ENCODE measurements at regions not wholly inside any gene's neighbourhood (a gene's known extent, or its start where the extent isn't known, plus 50 kb on each side); places are given as distances from the start of the nearest gene placed in this dataset.

DNA sequence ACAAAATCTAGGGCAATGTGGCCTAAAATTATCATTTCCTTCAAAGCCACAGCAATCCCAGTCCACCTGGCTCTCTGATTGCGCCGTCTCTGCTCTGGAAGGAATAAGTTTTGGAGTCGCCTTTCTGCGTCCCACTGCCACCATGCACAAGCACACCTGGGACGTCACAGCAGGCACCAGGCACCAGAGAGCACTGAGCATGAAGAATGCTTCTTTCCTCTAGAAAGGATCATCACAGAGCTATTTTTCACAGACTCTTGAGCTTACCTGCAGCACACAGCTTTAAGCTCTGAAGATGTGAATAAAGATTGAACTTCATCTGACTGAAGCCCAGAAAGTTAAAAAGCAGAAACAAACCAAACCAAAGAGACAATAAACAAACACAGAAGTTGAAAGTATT is 170.0 kb upstream of the PPARGC1A start:
- Mint-ChIP-seq H3K27me3 (peaks cover 2% of the 10 kb centered on the region), H3K27ac (no peak overlapping the region), H3K4me1 (no peaks in the 10 kb centered on the region), H3K4me3 (no peak overlapping the region), H3K9me3 (peaks cover 6% of the 10 kb centered on the region), H3K36me3 (ENCODE audit: low read depth) (no peaks in the 10 kb centered on the region)
- POLR2A ChIA-PET = no interaction called here
- DNase-seq = no peak
- CTCF ChIA-PET = no interaction called here

DNA sequence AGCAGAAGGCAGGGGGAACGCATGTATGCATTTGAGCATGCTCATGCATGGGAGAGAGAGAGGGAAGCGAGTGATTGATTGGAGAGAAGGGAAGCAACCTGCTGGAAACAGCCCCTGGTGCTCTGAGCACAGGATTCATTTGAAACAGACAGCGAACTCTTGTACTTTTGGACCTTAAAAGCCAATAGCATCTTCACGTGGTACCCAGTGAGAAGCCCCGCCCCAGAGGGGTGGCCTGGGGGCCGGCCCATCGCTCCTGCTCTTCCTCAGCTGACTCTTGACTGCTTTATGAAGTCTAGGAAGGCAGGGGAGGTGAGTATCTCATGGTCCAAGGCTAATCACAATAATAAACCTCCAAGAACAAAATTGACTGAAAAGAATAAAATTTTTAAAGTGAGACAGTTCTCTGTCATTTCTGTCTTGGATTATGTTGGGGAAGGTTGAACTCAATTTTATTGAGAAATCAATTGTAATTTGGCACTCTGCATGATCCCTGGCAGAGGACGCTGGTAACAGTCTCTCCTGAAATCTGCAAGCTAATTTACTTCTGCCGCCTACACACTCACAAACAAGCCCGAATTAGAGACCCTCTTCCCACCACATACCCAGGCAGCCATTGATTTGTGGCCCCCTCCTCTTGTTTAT is 168.2 kb upstream of the PPARGC1A start:
- Mint-ChIP-seq H3K4me3 (no peak overlapping the region), H3K27ac (no peak overlapping the region), H3K36me3 (ENCODE audit: low read depth) (no peaks in the 10 kb centered on the region), H3K9me3 (peaks cover 2% of the 10 kb centered on the region), H3K4me1 (no peaks in the 10 kb centered on the region), H3K27me3 (peaks cover 2% of the 10 kb centered on the region)
- ChIA-PET POLR2A (no interaction called here), CTCF (no interaction called here)
- DNase-seq = no peak

DNA sequence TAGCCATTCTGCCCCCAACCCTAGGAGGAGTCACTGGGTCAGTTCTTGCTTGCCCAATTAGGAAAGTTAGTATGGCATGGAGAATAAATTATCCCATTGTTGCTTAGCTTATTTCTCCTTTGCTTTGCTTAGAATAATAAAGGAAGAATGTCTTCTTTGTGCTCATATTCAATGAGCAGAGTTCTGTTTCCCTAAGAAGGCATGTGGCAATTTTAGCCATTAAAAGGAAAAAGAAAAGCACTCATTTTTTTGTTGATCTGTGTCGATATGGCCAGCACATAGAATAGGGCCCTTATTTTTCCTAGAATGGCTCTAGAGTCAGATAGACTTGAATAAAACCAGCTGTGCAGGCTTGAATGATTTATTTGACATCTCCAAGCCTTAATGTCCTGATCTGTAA is 166.4 kb upstream of the PPARGC1A start:
- CTCF ChIA-PET = no interaction called here
- H3K27ac Mint-ChIP-seq = no peak overlapping the region
- POLR2A ChIA-PET = no interaction called here
- H3K4me3 Mint-ChIP-seq = no peak overlapping the region
- peaks cover 2% of the 10 kb centered on the region for H3K27me3 Mint-ChIP-seq
- H3K4me1 Mint-ChIP-seq = no peaks in the 10 kb centered on the region
- DNase-seq = no peak
- H3K36me3 Mint-ChIP-seq (ENCODE audit: low read depth) = no peaks in the 10 kb centered on the region
- H3K9me3 Mint-ChIP-seq = peaks cover 2% of the 10 kb centered on the region

DNA sequence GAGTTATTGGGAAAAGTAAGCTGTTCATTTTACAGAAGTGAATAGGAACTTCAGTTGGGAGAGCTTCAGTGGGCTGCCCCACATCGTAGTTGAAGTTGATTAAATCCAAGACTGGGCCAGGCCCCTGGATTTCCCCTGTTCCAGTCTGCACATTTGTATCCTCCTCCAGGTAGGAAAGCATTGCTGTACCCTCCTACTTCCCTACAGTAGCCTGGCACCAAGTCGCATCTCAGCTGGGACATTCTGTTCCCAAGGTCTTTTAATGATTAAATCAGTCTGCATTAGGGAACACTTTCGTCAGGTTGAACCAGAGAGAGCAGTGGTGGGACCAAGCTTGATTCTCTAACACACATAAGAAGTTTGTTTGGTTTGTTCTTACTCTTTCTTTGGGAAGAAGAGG is 165.8 kb upstream of the PPARGC1A start:
- Mint-ChIP-seq H3K4me3 (no peak overlapping the region), H3K9me3 (peaks cover 2% of the 10 kb centered on the region), H3K4me1 (no peaks in the 10 kb centered on the region), H3K36me3 (ENCODE audit: low read depth) (no peaks in the 10 kb centered on the region), H3K27ac (no peak overlapping the region), H3K27me3 (peaks cover 2% of the 10 kb centered on the region)
- POLR2A ChIA-PET = no interaction called here
- CTCF ChIA-PET = no interaction called here
- DNase-seq = no peak

DNA sequence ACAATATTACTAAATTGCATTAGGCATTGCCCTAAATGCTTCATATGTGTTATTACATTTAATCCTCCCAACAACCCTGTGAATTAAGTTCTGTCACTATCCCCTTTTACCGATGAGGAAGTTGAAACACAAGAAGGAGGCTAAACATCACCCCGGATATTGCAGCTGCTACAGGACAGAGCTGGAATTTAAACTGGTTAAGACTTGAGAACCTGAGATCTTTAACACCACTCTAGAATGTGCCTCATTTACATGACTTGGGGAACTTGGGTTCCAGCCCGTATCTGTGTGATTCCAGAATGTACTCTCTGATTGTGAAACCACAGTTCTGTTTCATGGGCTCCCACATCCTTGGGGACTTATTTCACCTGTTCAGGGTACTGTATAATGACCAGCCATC is 165.1 kb upstream of the PPARGC1A start:
- POLR2A ChIA-PET = no interaction called here
- no peak for DNase-seq
- Mint-ChIP-seq H3K9me3 (peaks cover 2% of the 10 kb centered on the region), H3K4me3 (no peak overlapping the region), H3K36me3 (ENCODE audit: low read depth) (no peaks in the 10 kb centered on the region), H3K27me3 (peaks cover 2% of the 10 kb centered on the region), H3K27ac (no peak overlapping the region), H3K4me1 (no peaks in the 10 kb centered on the region)
- CTCF ChIA-PET = no interaction called here

DNA sequence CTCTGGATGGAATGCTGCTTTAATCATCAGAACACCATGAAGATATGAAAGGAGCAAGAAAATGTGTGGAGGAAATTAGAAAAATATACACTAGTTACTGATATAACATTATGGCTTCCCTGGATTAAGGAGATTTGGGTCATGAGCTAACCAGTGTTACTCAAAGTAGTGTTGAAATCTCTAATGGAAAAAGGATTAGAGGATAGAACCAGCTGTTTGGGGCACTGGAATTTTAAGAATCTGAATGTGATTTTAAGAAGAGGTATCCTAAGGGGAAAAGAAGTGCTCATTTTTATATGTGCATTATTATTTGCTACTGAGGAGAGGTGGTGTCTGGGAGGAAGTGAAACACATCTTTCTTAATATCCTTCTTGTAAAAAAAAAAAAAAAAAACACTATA is 164.1 kb upstream of the PPARGC1A start:
- H3K4me3 Mint-ChIP-seq = no peak overlapping the region
- no peaks in the 10 kb centered on the region for H3K4me1 Mint-ChIP-seq
- ChIA-PET POLR2A (no interaction called here), CTCF (no interaction called here)
- H3K27me3 Mint-ChIP-seq = peaks cover 2% of the 10 kb centered on the region
- peaks cover 2% of the 10 kb centered on the region for H3K9me3 Mint-ChIP-seq
- H3K27ac Mint-ChIP-seq = no peak overlapping the region
- DNase-seq = no peak
- no peaks in the 10 kb centered on the region for H3K36me3 Mint-ChIP-seq (ENCODE audit: low read depth)

DNA sequence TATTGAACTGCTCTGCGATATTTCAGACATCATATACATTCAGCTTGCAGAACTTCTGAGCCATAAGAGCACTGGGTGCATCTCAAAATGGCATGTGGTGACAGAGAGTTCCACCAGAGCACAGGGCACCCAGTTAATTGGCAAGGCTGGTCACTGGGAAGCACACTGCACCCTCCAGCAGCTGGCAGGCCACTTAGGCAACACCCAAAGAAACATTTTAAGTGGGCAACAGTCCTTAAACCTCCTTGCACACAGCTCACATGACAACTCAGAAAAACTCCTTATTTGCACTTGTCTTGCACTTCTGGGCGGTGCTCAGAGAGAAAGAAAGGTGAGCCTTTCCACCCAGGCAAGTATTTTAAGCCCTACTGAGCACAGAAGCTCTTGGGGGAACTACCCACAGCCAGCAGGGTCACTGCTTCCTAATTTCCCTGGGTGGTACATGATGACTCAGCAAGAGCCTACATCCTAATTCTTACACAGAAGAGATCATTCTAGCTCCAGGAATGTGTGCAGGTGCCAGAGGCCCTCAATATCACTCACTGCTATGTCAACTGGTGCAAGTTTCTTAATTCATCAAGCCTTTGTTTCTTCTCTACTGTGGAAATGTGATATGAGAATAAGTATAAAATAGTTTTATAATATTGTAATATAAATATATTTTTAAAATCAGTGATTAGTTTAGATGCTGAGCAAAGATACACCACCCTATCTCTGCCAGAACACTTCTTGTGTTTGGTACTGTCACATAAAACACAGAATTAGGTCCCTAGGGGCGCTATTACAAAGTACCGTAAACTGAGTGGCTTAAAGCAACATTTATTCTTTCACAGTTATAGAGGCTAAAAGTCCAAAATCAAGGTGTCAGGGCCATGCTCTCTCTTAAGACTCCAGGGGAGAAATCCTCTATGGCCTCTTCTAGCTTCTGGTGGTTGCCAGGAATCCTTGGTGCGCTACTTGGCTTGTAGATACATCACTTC is 155.1 kb upstream of the PPARGC1A start:
- ChIA-PET CTCF (no interaction called here), POLR2A (no interaction called here)
- Mint-ChIP-seq H3K4me3 (no peak overlapping the region), H3K36me3 (ENCODE audit: low read depth) (no peaks in the 10 kb centered on the region), H3K4me1 (no peaks in the 10 kb centered on the region), H3K9me3 (peaks cover 3% of the 10 kb centered on the region), H3K27me3 (no peaks in the 10 kb centered on the region), H3K27ac (no peak overlapping the region)
- no peak for DNase-seq

DNA sequence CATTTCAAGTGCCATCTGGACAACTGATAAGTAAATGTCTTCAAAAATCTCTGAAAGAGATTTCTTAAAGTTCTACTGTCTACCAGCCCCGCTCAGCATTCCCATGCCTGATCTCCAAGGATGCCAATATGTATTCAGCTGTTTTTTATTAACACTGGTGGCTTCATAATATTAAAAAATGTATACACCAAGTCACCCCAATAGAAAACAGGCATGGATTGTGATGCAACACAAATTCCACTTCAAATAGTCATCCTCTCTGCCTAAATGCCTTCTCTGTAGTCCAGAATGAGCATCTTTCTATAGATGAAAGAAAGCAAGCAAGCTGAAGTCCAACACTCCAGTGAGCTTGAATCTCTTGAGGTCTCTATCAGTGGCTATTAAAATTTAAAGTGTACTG is 152.2 kb upstream of the PPARGC1A start:
- ChIA-PET POLR2A (no interaction called here), CTCF (no interaction called here)
- no peaks in the 10 kb centered on the region for H3K36me3 Mint-ChIP-seq (ENCODE audit: low read depth)
- no peak for DNase-seq
- no peaks in the 10 kb centered on the region for H3K4me1 Mint-ChIP-seq
- H3K9me3 Mint-ChIP-seq = peaks cover 4% of the 10 kb centered on the region
- no peak overlapping the region for H3K27ac Mint-ChIP-seq
- no peaks in the 10 kb centered on the region for H3K27me3 Mint-ChIP-seq
- no peak overlapping the region for H3K4me3 Mint-ChIP-seq

DNA sequence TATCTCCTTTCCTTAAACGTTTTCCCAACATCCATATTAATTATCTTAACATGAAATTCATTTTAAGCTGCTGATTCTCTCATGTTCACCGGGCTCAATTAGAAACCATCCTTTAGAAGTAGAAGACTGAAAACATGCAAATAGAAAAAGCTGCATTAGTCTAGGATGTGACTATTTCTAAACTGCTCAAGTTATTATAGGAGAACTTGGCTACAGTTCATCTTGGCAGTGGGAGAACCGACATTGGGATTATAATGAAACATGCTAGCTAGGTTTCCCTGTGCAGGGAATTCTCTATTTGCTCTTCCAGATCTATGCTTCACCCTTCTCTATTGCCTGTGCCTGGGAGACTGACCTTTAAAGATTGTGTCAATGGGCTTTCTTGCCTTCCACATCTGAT is 151.0 kb upstream of the PPARGC1A start:
- Mint-ChIP-seq H3K27ac (no peak overlapping the region), H3K4me1 (no peaks in the 10 kb centered on the region), H3K4me3 (no peak overlapping the region), H3K36me3 (ENCODE audit: low read depth) (no peaks in the 10 kb centered on the region), H3K9me3 (peaks cover 4% of the 10 kb centered on the region), H3K27me3 (no peaks in the 10 kb centered on the region)
- ChIA-PET CTCF (no interaction called here), POLR2A (no interaction called here)
- DNase-seq = no peak

DNA sequence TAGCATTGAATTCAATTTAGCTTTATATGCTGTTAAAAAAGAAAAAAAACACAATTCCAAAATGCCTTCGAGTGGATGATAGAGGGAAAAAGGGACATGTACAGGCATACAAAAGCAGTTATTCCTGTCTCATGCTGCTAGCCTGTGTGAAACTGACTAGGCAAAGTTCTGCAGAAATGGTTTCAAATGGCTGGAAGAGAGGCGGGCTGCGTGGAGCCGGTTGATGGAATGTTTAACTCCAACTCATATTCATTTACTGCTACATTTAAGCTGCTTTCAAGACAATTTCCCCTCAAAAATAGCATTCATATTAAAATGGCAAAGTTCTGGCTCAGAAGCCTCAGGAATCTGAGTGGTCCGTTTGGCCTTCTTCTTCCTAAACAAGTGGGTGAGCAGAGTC is 143.8 kb upstream of the PPARGC1A start:
- no peak overlapping the region for H3K27ac Mint-ChIP-seq
- CTCF ChIA-PET = no interaction called here
- DNase-seq = no peak
- H3K9me3 Mint-ChIP-seq = no peaks in the 10 kb centered on the region
- H3K36me3 Mint-ChIP-seq (ENCODE audit: low read depth) = no peaks in the 10 kb centered on the region
- no peaks in the 10 kb centered on the region for H3K4me1 Mint-ChIP-seq
- POLR2A ChIA-PET = no interaction called here
- H3K27me3 Mint-ChIP-seq = no peaks in the 10 kb centered on the region
- no peak overlapping the region for H3K4me3 Mint-ChIP-seq

DNA sequence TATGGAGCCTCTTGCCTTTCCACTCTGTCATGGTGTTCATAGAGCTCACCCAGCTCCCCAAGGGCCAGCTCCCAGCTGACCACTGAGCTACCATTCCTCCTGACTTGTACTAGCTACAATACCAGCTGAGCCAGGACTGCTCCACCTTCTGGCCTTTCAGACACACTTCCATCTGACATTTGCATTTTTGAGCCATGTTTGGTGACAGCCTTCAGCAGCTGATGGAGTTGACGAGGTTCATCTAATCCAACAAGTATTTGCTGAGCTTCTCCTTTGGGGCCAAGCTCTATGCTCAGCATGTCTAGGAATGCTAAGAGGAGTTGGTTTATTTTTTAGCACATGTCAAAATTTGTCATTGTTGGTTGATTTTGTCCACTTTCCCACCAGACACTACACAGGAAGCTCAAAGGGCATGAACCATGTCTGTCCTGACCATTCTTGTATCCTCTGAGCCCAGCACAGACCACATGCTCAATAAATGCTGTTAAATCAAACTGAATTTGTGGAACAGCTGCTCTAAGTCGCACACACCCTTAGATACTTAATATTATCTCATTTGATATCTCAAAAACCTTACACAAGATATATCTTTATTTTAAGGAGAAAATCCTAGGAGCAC is 142.6 kb upstream of the PPARGC1A start:
- Mint-ChIP-seq H3K36me3 (ENCODE audit: low read depth) (no peaks in the 10 kb centered on the region), H3K27ac (no peak overlapping the region), H3K4me1 (no peaks in the 10 kb centered on the region), H3K9me3 (no peaks in the 10 kb centered on the region), H3K27me3 (no peaks in the 10 kb centered on the region), H3K4me3 (no peak overlapping the region)
- no peak for DNase-seq
- POLR2A ChIA-PET = no interaction called here
- CTCF ChIA-PET = no interaction called here

DNA sequence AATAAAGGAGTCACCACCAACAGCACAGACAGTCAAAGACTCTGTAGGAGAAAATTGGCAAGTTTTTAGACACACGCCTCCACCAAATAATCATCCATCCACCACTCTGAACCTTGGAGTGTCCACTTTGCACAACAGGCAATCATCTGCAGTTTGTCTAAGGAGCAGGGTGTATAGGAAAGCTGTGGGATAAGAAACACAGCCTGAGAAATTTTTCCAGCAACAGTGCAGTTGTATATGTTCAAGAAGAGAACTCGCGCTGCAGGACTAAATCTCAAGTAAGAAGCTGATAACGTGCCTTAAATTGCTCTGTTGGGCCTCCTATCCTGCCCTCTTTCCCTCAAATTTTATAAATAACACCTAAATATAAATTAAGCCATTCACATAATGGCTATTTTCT is 136.7 kb upstream of the PPARGC1A start:
- Mint-ChIP-seq H3K27me3 (no peaks in the 10 kb centered on the region), H3K27ac (no peak overlapping the region), H3K4me1 (no peaks in the 10 kb centered on the region), H3K4me3 (no peak overlapping the region), H3K36me3 (ENCODE audit: low read depth) (no peaks in the 10 kb centered on the region), H3K9me3 (no peaks in the 10 kb centered on the region)
- POLR2A ChIA-PET = no interaction called here
- CTCF ChIA-PET = no interaction called here
- DNase-seq = no peak

DNA sequence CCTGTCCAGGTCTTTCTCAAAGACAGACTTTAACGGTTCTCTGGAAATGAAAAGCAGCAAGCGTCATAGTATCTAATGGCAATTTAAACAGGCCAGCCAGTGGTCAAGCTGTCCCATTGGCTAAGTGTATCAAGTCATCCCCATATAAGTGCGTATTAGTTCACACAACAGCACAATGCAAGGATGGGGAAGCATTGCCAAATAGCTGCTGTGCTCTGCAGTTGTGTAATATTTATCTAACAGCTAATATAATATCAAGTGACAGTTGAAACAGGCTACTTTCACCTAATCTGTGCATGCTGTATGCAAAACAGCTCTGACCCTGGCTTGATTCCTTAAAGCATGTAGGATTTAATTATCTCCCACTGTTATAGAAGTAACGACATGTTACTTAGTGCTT is 134.8 kb upstream of the PPARGC1A start:
- no peak for DNase-seq
- Mint-ChIP-seq H3K4me1 (no peaks in the 10 kb centered on the region), H3K27ac (no peak overlapping the region), H3K4me3 (no peak overlapping the region), H3K9me3 (no peaks in the 10 kb centered on the region), H3K36me3 (ENCODE audit: low read depth) (no peaks in the 10 kb centered on the region), H3K27me3 (no peaks in the 10 kb centered on the region)
- ChIA-PET CTCF (no interaction called here), POLR2A (no interaction called here)

DNA sequence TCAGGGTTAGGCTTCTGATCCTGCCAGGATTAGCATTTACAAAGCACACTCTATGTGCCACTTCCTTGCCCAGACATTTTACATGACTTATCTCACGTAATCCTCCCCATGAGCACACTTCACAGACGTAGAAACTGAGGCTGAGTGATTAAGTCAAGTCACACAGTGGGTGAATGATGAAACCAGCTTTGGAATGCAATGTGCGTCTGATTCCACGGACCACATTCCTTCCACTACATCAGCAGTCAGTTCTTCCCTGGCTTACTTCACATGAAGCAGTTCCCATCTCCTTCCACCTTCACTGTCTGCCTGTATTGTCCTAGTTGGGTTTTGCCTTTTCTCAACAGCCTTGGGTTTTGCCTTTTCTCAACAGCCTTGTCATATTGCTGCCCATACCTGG is 134.3 kb upstream of the PPARGC1A start:
- DNase-seq = no peak
- CTCF ChIA-PET = no interaction called here
- H3K27me3 Mint-ChIP-seq = no peaks in the 10 kb centered on the region
- no peak overlapping the region for H3K4me3 Mint-ChIP-seq
- POLR2A ChIA-PET = no interaction called here
- no peaks in the 10 kb centered on the region for H3K4me1 Mint-ChIP-seq
- no peaks in the 10 kb centered on the region for H3K36me3 Mint-ChIP-seq (ENCODE audit: low read depth)
- no peak overlapping the region for H3K27ac Mint-ChIP-seq
- no peaks in the 10 kb centered on the region for H3K9me3 Mint-ChIP-seq
